WTC11 (cell line): ENCODE measurements at regions not wholly inside any gene's neighbourhood (a gene's known extent, or its start where the extent isn't known, plus 50 kb on each side); places are given as distances from the start of the nearest gene placed in this dataset.

Source experiments
- ATAC-seq: fragments of 200-7000 bp; cut with Tn5 transposase; 2 replicates; pipeline ENCODE4 v1.10.0; 2021; ENCODE audit warnings: mild to moderate bottlenecking, moderate library complexity
- CTCF ChIA-PET: fragments of 300-600 bp; sonication (Branson Sonifier 250); formaldehyde crosslinking; loops from one replicate; lab custom pipeline; 2021; ENCODE audit warnings: antibody characterized with exemption; lab: Charles Lee
- POLR2A ChIA-PET: fragments of 350-600 bp; sonication (Branson Sonifier 250); formaldehyde crosslinking; loops from one replicate; lab custom pipeline; 2021; ENCODE audit warnings: antibody characterized with exemption; lab: Charles Lee
- DNase-seq: peaks from one replicate; pipeline ENCODE4 v3.0.0; 2021; ENCODE audit warnings: low spot score
- H3K27ac Mint-ChIP-seq: 2 replicates; pipeline ENCODE4 v1.8.0; 2021; ENCODE audit warnings: mixed read lengths
- H3K27me3 Mint-ChIP-seq: 2 replicates; pipeline ENCODE4 v1.8.0; 2021; ENCODE audit warnings: low read depth, mild to moderate bottlenecking, moderate library complexity, mixed read lengths
- H3K36me3 Mint-ChIP-seq: 2 replicates; pipeline ENCODE4 v1.8.0; 2021; ENCODE audit warnings: mixed read lengths
- H3K4me1 Mint-ChIP-seq: 2 replicates; pipeline ENCODE4 v1.8.0; 2022; ENCODE audit warnings: mixed read lengths
- H3K4me3 Mint-ChIP-seq: 2 replicates; pipeline ENCODE4 v1.8.0; 2021; ENCODE audit warnings: mild to moderate bottlenecking, moderate library complexity, mixed read lengths
- H3K9me3 Mint-ChIP-seq: 2 replicates; pipeline ENCODE4 v1.8.0; 2021; ENCODE audit warnings: mixed read lengths
- CBFB ChIP-seq: sonication (generic); formaldehyde crosslinking; IDR thresholded peaks from 2 replicates; pipeline ENCODE4 v1.8.1; 2022; ENCODE audit warnings: mild to moderate bottlenecking, low read depth, missing genetic modification reagents
- GRHL2 ChIP-seq: fragments of 250-450 bp; sonication (Bioruptor Pico); IDR thresholded peaks from 2 replicates; pipeline ENCODE4 v1.8.0; 2022; ENCODE audit warnings: mild to moderate bottlenecking, moderate library complexity; ENCODE audit not compliant: insufficient replicate concordance, severe bottlenecking
- GTF2I ChIP-seq: fragments of 250-450 bp; sonication (Bioruptor Pico); conservative IDR thresholded peaks from 2 replicates; pipeline ENCODE4 v1.4.0; 2021; ENCODE audit warnings: mild to moderate bottlenecking
- JUN ChIP-seq: sonication (generic); formaldehyde crosslinking; IDR thresholded peaks from 2 replicates; pipeline ENCODE4 v1.8.0; 2023; ENCODE audit warnings: mild to moderate bottlenecking, missing genetic modification reagents
- MYBL2 ChIP-seq: sonication (generic); formaldehyde crosslinking; IDR thresholded peaks from 2 replicates; pipeline ENCODE4 v1.8.1; 2023; ENCODE audit warnings: mild to moderate bottlenecking, moderate library complexity, missing genetic modification reagents
- NFATC4 ChIP-seq: fragments of 250-450 bp; sonication (Bioruptor Pico); IDR thresholded peaks from 2 replicates; pipeline ENCODE4 v1.9.0; 2021; ENCODE audit warnings: mild to moderate bottlenecking
- NR1H2 ChIP-seq: sonication (generic); formaldehyde crosslinking; IDR thresholded peaks from 2 replicates; pipeline ENCODE4 v1.9.0; 2021; ENCODE audit warnings: mild to moderate bottlenecking, moderate library complexity, missing genetic modification reagents
- NR2C2 ChIP-seq: sonication (generic); formaldehyde crosslinking; IDR thresholded peaks from 2 replicates; pipeline ENCODE4 v1.8.0; 2022; ENCODE audit warnings: mild to moderate bottlenecking, missing genetic modification reagents
- OVOL2 ChIP-seq: fragments of 250-450 bp; sonication (Bioruptor Pico); IDR thresholded peaks from 2 replicates; pipeline ENCODE4 v1.9.0; 2021; ENCODE audit warnings: mild to moderate bottlenecking, borderline replicate concordance
- RELA ChIP-seq: sonication (generic); formaldehyde crosslinking; IDR thresholded peaks from 2 replicates; pipeline ENCODE4 v1.8.1; 2022; ENCODE audit warnings: missing genetic modification reagents, mild to moderate bottlenecking, borderline replicate concordance
- SMAD3 ChIP-seq: sonication (generic); formaldehyde crosslinking; IDR thresholded peaks from 2 replicates; pipeline ENCODE4 v1.8.0; 2022; ENCODE audit warnings: missing genetic modification reagents, mild to moderate bottlenecking, borderline replicate concordance
- SMAD4 ChIP-seq: sonication (generic); formaldehyde crosslinking; IDR thresholded peaks from 2 replicates; pipeline ENCODE4 v1.8.0; 2022; ENCODE audit warnings: mild to moderate bottlenecking, missing genetic modification reagents
- ZBTB21 ChIP-seq: sonication (generic); formaldehyde crosslinking; IDR thresholded peaks from 2 replicates; pipeline ENCODE4 v1.8.1; 2023; ENCODE audit warnings: mild to moderate bottlenecking, missing genetic modification reagents, borderline replicate concordance
- ZNF423 ChIP-seq: fragments of 250-450 bp; sonication (Bioruptor Pico); IDR thresholded peaks from 2 replicates; pipeline ENCODE4 v2.1.2; 2022; ENCODE audit warnings: mild to moderate bottlenecking, moderate library complexity
- ZNF671 ChIP-seq: fragments of 250-450 bp; sonication (Bioruptor Pico); IDR thresholded peaks from 2 replicates; pipeline ENCODE4 v1.8.0; 2021; ENCODE audit warnings: mild to moderate bottlenecking
- TF ChIP-seq, protein P1 (sequence below): sonication (generic); formaldehyde crosslinking; IDR thresholded peaks from 2 replicates; pipeline ENCODE4 v1.8.0; 2023; ENCODE audit warnings: mild to moderate bottlenecking, missing genetic modification reagents
- TF ChIP-seq, protein P2 (sequence below): sonication (generic); formaldehyde crosslinking; IDR thresholded peaks from 2 replicates; pipeline ENCODE4 v1.8.1; 2023; ENCODE audit warnings: mild to moderate bottlenecking, missing genetic modification reagents, moderate library complexity
- TF ChIP-seq, protein P3 (sequence below): sonication (generic); formaldehyde crosslinking; IDR thresholded peaks from 2 replicates; pipeline ENCODE4 v1.8.1; 2022; ENCODE audit warnings: mild to moderate bottlenecking, moderate library complexity, missing genetic modification reagents
- TF ChIP-seq, protein P4 (sequence below): sonication (generic); formaldehyde crosslinking; conservative IDR thresholded peaks from 2 replicates; pipeline ENCODE4 v1.8.1; 2022; ENCODE audit warnings: mild to moderate bottlenecking, missing genetic modification reagents
- TF ChIP-seq, protein P5 (sequence below): sonication (generic); formaldehyde crosslinking; IDR thresholded peaks from 2 replicates; pipeline ENCODE4 v1.8.1; 2023; ENCODE audit warnings: mild to moderate bottlenecking, missing genetic modification reagents, borderline replicate concordance

DNA sequence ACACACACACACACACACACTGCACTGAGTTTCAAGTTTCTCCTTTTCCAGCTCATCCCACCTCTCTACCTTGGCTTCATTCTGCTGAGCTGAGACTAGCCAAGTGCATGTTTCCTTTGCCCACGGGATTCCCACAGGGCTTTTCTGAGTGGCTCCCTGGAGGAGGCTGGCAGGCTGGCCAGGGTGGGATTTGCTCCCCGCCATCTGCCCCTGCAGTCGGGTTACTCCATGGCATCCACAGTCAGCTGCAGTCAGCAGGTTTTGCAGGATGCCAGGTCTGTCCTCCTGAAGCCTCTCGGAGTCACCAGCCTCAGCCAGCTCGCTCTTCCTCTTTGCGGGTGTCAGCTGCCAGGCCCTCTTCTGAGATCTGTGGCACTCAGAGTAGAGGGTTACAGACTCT, 783.7 kb upstream of the SOX11 start:
- no peak for DNase-seq
- Mint-ChIP-seq H3K4me3 (no peak overlapping the region), H3K27me3 (peaks cover 4% of the 10 kb centered on the region), H3K27ac (no peak overlapping the region), H3K9me3 (peaks cover 89% of the 10 kb centered on the region)
- CTCF ChIA-PET, result no interaction called here
- POLR2A ChIA-PET, result no interaction called here
- ATAC-seq, result no peak
- TF ChIP-seq, protein P1, sequence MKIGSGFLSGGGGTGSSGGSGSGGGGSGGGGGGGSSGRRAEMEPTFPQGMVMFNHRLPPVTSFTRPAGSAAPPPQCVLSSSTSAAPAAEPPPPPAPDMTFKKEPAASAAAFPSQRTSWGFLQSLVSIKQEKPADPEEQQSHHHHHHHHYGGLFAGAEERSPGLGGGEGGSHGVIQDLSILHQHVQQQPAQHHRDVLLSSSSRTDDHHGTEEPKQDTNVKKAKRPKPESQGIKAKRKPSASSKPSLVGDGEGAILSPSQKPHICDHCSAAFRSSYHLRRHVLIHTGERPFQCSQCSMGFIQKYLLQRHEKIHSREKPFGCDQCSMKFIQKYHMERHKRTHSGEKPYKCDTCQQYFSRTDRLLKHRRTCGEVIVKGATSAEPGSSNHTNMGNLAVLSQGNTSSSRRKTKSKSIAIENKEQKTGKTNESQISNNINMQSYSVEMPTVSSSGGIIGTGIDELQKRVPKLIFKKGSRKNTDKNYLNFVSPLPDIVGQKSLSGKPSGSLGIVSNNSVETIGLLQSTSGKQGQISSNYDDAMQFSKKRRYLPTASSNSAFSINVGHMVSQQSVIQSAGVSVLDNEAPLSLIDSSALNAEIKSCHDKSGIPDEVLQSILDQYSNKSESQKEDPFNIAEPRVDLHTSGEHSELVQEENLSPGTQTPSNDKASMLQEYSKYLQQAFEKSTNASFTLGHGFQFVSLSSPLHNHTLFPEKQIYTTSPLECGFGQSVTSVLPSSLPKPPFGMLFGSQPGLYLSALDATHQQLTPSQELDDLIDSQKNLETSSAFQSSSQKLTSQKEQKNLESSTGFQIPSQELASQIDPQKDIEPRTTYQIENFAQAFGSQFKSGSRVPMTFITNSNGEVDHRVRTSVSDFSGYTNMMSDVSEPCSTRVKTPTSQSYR (CRISPR knock-in tag), result no peak
- TF ChIP-seq, protein P2, sequence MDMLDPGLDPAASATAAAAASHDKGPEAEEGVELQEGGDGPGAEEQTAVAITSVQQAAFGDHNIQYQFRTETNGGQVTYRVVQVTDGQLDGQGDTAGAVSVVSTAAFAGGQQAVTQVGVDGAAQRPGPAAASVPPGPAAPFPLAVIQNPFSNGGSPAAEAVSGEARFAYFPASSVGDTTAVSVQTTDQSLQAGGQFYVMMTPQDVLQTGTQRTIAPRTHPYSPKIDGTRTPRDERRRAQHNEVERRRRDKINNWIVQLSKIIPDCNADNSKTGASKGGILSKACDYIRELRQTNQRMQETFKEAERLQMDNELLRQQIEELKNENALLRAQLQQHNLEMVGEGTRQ (CRISPR knock-in tag), result no peak
- TF ChIP-seq ZNF423 (CRISPR knock-in tag) (no peak), ZBTB21 (no peak), NR2C2 (CRISPR knock-in tag) (no peak), OVOL2 (CRISPR knock-in tag) (no peak), GRHL2 (CRISPR knock-in tag) (no peak), CBFB (no peak), NR1H2 (no peak), SMAD3 (no peak), RELA (no peak), GTF2I (no peak), ZNF671 (CRISPR knock-in tag) (no peak), SMAD4 (CRISPR knock-in tag) (no peak), NFATC4 (CRISPR knock-in tag) (no peak), JUN (no peak), MYBL2 (CRISPR knock-in tag) (no peak)
- TF ChIP-seq, protein P3, sequence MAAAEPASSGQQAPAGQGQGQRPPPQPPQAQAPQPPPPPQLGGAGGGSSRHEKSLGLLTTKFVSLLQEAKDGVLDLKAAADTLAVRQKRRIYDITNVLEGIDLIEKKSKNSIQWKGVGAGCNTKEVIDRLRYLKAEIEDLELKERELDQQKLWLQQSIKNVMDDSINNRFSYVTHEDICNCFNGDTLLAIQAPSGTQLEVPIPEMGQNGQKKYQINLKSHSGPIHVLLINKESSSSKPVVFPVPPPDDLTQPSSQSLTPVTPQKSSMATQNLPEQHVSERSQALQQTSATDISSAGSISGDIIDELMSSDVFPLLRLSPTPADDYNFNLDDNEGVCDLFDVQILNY, result no peak
- TF ChIP-seq, protein P4, sequence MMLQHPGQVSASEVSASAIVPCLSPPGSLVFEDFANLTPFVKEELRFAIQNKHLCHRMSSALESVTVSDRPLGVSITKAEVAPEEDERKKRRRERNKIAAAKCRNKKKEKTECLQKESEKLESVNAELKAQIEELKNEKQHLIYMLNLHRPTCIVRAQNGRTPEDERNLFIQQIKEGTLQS (CRISPR knock-in tag), result no peak
- TF ChIP-seq, protein P5, sequence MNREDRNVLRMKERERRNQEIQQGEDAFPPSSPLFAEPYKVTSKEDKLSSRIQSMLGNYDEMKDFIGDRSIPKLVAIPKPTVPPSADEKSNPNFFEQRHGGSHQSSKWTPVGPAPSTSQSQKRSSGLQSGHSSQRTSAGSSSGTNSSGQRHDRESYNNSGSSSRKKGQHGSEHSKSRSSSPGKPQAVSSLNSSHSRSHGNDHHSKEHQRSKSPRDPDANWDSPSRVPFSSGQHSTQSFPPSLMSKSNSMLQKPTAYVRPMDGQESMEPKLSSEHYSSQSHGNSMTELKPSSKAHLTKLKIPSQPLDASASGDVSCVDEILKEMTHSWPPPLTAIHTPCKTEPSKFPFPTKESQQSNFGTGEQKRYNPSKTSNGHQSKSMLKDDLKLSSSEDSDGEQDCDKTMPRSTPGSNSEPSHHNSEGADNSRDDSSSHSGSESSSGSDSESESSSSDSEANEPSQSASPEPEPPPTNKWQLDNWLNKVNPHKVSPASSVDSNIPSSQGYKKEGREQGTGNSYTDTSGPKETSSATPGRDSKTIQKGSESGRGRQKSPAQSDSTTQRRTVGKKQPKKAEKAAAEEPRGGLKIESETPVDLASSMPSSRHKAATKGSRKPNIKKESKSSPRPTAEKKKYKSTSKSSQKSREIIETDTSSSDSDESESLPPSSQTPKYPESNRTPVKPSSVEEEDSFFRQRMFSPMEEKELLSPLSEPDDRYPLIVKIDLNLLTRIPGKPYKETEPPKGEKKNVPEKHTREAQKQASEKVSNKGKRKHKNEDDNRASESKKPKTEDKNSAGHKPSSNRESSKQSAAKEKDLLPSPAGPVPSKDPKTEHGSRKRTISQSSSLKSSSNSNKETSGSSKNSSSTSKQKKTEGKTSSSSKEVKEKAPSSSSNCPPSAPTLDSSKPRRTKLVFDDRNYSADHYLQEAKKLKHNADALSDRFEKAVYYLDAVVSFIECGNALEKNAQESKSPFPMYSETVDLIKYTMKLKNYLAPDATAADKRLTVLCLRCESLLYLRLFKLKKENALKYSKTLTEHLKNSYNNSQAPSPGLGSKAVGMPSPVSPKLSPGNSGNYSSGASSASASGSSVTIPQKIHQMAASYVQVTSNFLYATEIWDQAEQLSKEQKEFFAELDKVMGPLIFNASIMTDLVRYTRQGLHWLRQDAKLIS (CRISPR knock-in tag), result no peak
- TF ChIP-seq, all 79 proteins: peak for 0
- Mint-ChIP-seq H3K36me3 (peaks cover 76% of the 10 kb centered on the region), H3K4me1 (no peaks in the 10 kb centered on the region)
